ENCODE measurements at regions not wholly inside any gene's neighbourhood (a gene's known extent, or its start where the extent isn't known, plus 50 kb on each side); places are given as distances from the start of the nearest gene placed in this dataset.

- Histone ChIP-seq H3K4me2 (no peak overlapping the region), H4K20me1 (ENCODE audit: insufficient read depth) (peaks cover 11% of the 10 kb centered on the region; the same call in 1 of the 2 replicates), H3K9me3 (ENCODE audit: insufficient read depth, low read depth) (no peaks in the 10 kb centered on the region), H3K27ac (no peak overlapping the region), H3K4me3 (no peak overlapping the region), H3K9me2 (ENCODE audit: insufficient read depth) (no peaks in the 10 kb centered on the region), H3F3A (ENCODE audit: insufficient read depth, low read depth) (no peaks in the 10 kb centered on the region), H2AFZ (no peak overlapping the region), H3K4me1 (replicated peaks; ENCODE audit: insufficient read depth) (no peaks in the 10 kb centered on the region), H3K36me3 (ENCODE audit: low read depth) (no peaks in the 10 kb centered on the region), H3K27me3 (ENCODE audit: insufficient read depth, low read depth) (no peaks in the 10 kb centered on the region), H3K79me2 (ENCODE audit: low read depth) (no peaks in the 10 kb centered on the region)
- ChIA-PET CTCF (no interaction called here), POLR2A (ENCODE audit: unreplicated experiment) (no interaction called here)
- no peak for DNase-seq
- intact Hi-C loops (cut with micrococcal nuclease; ENCODE audit: unreplicated experiment): no loop called here
- no TSS peak for BruUV-seq (replicated peaks)
- no peak for TF ChIP-seq CTCF (conservative IDR thresholded peaks at IDR 0.05)
- no peak for TF ChIP-seq EZH2 (IDR thresholded peaks at IDR 0.05; ENCODE audit: low read depth)
Measured at GRCh38 chr11:70851308-70851707, 401.1 kb downstream of the SHANK2 start.

GRCh38 chr11:70851907-70852306, 400.5 kb downstream of the SHANK2 start:
- H3K27me3 ChIP-seq (ENCODE audit: insufficient read depth, low read depth): no peaks in the 10 kb centered on the region
- H3F3A ChIP-seq (ENCODE audit: insufficient read depth, low read depth): no peaks in the 10 kb centered on the region
- H3K4me2 ChIP-seq: no peak overlapping the region
- no TSS peak for BruUV-seq (replicated peaks)
- H3K27ac ChIP-seq: no peak overlapping the region
- H4K20me1 ChIP-seq (ENCODE audit: insufficient read depth): peaks cover 11% of the 10 kb centered on the region; the same call in 1 of the 2 replicates
- TF ChIP-seq CTCF (conservative IDR thresholded peaks at IDR 0.05) (no peak), EZH2 (IDR thresholded peaks at IDR 0.05; ENCODE audit: low read depth) (no peak)
- intact Hi-C loops (cut with micrococcal nuclease; ENCODE audit: unreplicated experiment): no loop called here
- no peak for DNase-seq
- H3K79me2 ChIP-seq (ENCODE audit: low read depth): no peaks in the 10 kb centered on the region
- no peaks in the 10 kb centered on the region for H3K9me3 ChIP-seq (ENCODE audit: insufficient read depth, low read depth)
- H3K4me3 ChIP-seq: no peak overlapping the region
- POLR2A ChIA-PET (ENCODE audit: unreplicated experiment): no interaction called here
- CTCF ChIA-PET: no interaction called here
- no peaks in the 10 kb centered on the region for H3K9me2 ChIP-seq (ENCODE audit: insufficient read depth)
- no peak overlapping the region for H2AFZ ChIP-seq
- no peaks in the 10 kb centered on the region for H3K36me3 ChIP-seq (ENCODE audit: low read depth)
- no peaks in the 10 kb centered on the region for H3K4me1 ChIP-seq (replicated peaks; ENCODE audit: insufficient read depth)

- intact Hi-C loops (cut with micrococcal nuclease; ENCODE audit: unreplicated experiment): no loop called here
- no peaks in the 10 kb centered on the region for H3K4me1 ChIP-seq (replicated peaks; ENCODE audit: insufficient read depth)
Measured at GRCh38 chr11:70853068-70853769, 399.2 kb downstream of the SHANK2 start.

More at GRCh38 chr11:70853068-70853769, 399.2 kb downstream of the SHANK2 start:
- ChIA-PET CTCF (no interaction called here), POLR2A (ENCODE audit: unreplicated experiment) (no interaction called here)
- no peaks in the 10 kb centered on the region for H3F3A ChIP-seq (ENCODE audit: insufficient read depth, low read depth)
- no peaks in the 10 kb centered on the region for H3K36me3 ChIP-seq (ENCODE audit: low read depth)
- no peak overlapping the region for H3K4me2 ChIP-seq
- BruUV-seq (replicated peaks): no TSS peak
- no peak overlapping the region for H2AFZ ChIP-seq
- no peaks in the 10 kb centered on the region for H3K9me2 ChIP-seq (ENCODE audit: insufficient read depth)
- H3K27me3 ChIP-seq (ENCODE audit: insufficient read depth, low read depth): no peaks in the 10 kb centered on the region
- no peaks in the 10 kb centered on the region for H3K9me3 ChIP-seq (ENCODE audit: insufficient read depth, low read depth)
- no peak overlapping the region for H3K27ac ChIP-seq
- DNase-seq: no peak
- H4K20me1 ChIP-seq (ENCODE audit: insufficient read depth): peaks cover 4% of the 10 kb centered on the region; the same call in 1 of the 2 replicates
- TF ChIP-seq CTCF (conservative IDR thresholded peaks at IDR 0.05) (no peak), EZH2 (IDR thresholded peaks at IDR 0.05; ENCODE audit: low read depth) (no peak)
- no peaks in the 10 kb centered on the region for H3K79me2 ChIP-seq (ENCODE audit: low read depth)
- no peak overlapping the region for H3K4me3 ChIP-seq
